Activated T-helper 2 cell treated with anti-CD3 and anti-CD28 coated beads, Interferon-gamma antibody, Interleukin-2, Interleukin-4, amounts not matched to agents 10 μg/mL and 5 μg/mL and 100 μg/mL, durations not matched to agents 14 hours and 24 hours and 36 hours (primary cell): ENCODE measurements at regions not wholly inside any gene's neighbourhood (a gene's known extent, or its start where the extent isn't known, plus 50 kb on each side); places are given as distances from the start of the nearest gene placed in this dataset.
"Not testable (repeated sequence)": the region's sequence is repeated elsewhere in the genome, so short reads cannot be mapped to it uniquely, and the experiment has no call there.

ENCODE experiments used
- DNase-seq: peaks from one replicate; pipeline ENCODE4 v3.0.0; 2021; ENCODE audit warnings: low spot score
- H3K27ac Mint-ChIP-seq: one replicate; pipeline ENCODE4 v1.8.0; 2021; ENCODE audit warnings: mixed read lengths
- H3K27me3 Mint-ChIP-seq: one replicate; pipeline ENCODE4 v1.8.0; 2021; ENCODE audit warnings: low read depth, mixed read lengths
- H3K36me3 Mint-ChIP-seq: one replicate; pipeline ENCODE4 v1.8.0; 2021; ENCODE audit warnings: low read depth, mixed read lengths
- H3K4me1 Mint-ChIP-seq: one replicate; pipeline ENCODE4 v1.8.0; 2021; ENCODE audit warnings: low read depth, mixed read lengths
- H3K4me3 Mint-ChIP-seq: one replicate; pipeline ENCODE4 v1.8.0; 2021; ENCODE audit warnings: low read depth, mild to moderate bottlenecking, moderate library complexity, mixed read lengths
- H3K9me3 Mint-ChIP-seq: one replicate; pipeline ENCODE4 v1.8.0; 2021; ENCODE audit warnings: mixed read lengths
- intact Hi-C: fragments of 100-400 bp; cut with micrococcal nuclease; formaldehyde crosslinking; loops from one replicate; pipeline ENCODE4 v1.15.1; 2023

DNA sequence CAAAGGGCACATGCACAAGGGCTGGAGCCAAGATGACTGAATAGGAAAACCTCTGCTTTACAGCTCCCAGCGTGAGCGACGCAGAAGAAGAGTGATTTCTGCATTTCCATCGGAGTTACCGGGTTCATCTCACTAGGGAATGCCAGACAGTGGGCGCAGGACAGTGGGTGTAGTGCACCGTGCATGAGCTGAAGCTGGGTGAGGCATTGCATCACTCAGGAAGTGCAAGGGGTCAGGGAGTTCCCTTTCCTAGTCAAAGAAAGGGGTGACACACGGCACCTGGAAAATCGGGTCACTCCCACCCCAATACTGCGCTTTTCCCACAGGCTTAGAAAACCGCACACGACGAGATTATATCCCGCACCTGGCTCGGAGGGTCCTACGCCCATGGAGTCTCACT, 64.5 kb upstream of the HTR1E start:
- H3K36me3 Mint-ChIP-seq, H3K27ac Mint-ChIP-seq, H3K27me3 Mint-ChIP-seq, intact Hi-C loops, H3K4me3 Mint-ChIP-seq, H3K4me1 Mint-ChIP-seq, DNase-seq: not testable (repeated sequence)
- H3K9me3 Mint-ChIP-seq, result peaks cover 50% of the 10 kb centered on the region

GRCh38 chr6:86871681-86872080, 65.6 kb upstream of the HTR1E start:
- intact Hi-C loops, result no loop called here
- Mint-ChIP-seq H3K9me3 (peaks cover 50% of the 10 kb centered on the region), H3K4me1 (no peaks in the 10 kb centered on the region), H3K27me3 (no peaks in the 10 kb centered on the region), H3K27ac (no peak overlapping the region), H3K4me3 (no peak overlapping the region), H3K36me3 (no peaks in the 10 kb centered on the region)
- no peak for DNase-seq

GRCh38 chr6:86869500-86869899, 67.8 kb upstream of the HTR1E start:
- Mint-ChIP-seq H3K27ac (no peak overlapping the region), H3K4me1 (no peaks in the 10 kb centered on the region), H3K27me3 (no peaks in the 10 kb centered on the region), H3K36me3 (no peaks in the 10 kb centered on the region), H3K4me3 (no peak overlapping the region), H3K9me3 (peaks cover 46% of the 10 kb centered on the region)
- intact Hi-C loops, result no loop called here
- DNase-seq, result no peak

- no peak overlapping the region for H3K4me3 Mint-ChIP-seq
- no peak overlapping the region for H3K27ac Mint-ChIP-seq
- intact Hi-C loops, result no loop called here
- H3K36me3 Mint-ChIP-seq, result no peaks in the 10 kb centered on the region
- no peak for DNase-seq
- no peaks in the 10 kb centered on the region for H3K27me3 Mint-ChIP-seq
- H3K9me3 Mint-ChIP-seq, result no peaks in the 10 kb centered on the region
- no peaks in the 10 kb centered on the region for H3K4me1 Mint-ChIP-seq
Observed at GRCh38 chr6:86859513-86859912, 77.8 kb upstream of the HTR1E start.

- Mint-ChIP-seq H3K9me3 (no peaks in the 10 kb centered on the region), H3K27ac (no peak overlapping the region), H3K4me1 (no peaks in the 10 kb centered on the region), H3K27me3 (no peaks in the 10 kb centered on the region), H3K4me3 (no peak overlapping the region), H3K36me3 (no peaks in the 10 kb centered on the region)
- no peak for DNase-seq
- intact Hi-C loops, result no loop called here
Observed at GRCh38 chr6:86858970-86859369, 78.4 kb upstream of the HTR1E start.

DNA sequence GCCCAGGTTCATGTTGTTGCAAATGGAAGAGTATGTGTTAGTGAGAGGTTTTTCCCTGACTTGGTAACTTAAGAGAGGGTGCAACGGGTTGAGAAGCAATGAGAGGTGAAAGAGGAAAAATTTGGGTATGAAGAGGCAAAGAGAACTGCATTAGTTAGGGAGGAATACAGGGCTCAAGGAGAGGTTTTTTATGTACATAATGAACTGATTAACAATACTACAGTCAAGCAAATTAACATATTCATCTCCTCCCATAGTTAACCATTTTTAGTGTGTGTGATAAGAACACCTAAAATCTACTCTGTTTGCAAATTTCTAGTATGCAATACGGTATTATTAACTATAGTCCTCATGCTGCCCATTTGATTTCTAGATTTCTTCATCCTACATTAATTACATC, 79.5 kb upstream of the HTR1E start:
- Mint-ChIP-seq H3K4me1 (no peaks in the 10 kb centered on the region), H3K27ac (no peak overlapping the region), H3K9me3 (no peaks in the 10 kb centered on the region), H3K27me3 (no peaks in the 10 kb centered on the region), H3K36me3 (no peaks in the 10 kb centered on the region), H3K4me3 (no peak overlapping the region)
- intact Hi-C loops, result no loop called here
- no peak for DNase-seq

DNA sequence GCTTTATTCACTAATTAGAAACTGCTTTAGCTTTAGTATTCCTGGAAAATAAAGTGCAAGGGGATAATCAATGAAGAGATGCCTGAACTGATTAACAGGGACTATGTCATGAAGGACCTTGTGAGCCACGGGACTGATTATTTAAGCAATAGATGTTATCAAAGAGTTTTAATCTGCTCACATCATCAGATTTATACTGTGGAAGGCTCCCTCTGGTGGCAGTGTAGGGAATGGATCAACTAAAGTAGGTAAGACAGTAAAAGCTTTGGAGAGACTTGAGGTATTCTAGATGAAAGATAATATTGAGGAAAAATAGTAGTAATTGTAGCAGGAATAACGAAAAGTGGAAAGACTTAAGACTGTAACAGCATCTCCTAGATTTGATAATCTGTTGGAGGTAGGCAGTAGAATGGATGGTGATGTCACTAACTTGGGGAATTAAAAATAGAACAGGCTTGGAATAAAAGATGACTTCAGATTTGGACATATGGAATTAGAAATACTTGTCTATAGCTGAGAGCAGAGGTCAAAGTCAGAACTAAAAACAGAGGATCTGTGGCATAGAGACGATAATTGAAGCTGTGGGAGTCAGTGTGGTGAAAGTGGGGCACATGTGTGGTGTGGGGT, 80.3 kb upstream of the HTR1E start:
- no peaks in the 10 kb centered on the region for H3K9me3 Mint-ChIP-seq
- H3K4me1 Mint-ChIP-seq, result no peaks in the 10 kb centered on the region
- intact Hi-C loops, result no loop called here
- H3K27me3 Mint-ChIP-seq, result no peaks in the 10 kb centered on the region
- no peak for DNase-seq
- no peak overlapping the region for H3K4me3 Mint-ChIP-seq
- no peak overlapping the region for H3K27ac Mint-ChIP-seq
- H3K36me3 Mint-ChIP-seq, result no peaks in the 10 kb centered on the region

GRCh38 chr6:86856379-86856778, 80.9 kb upstream of the HTR1E start:
- H3K4me3 Mint-ChIP-seq, result no peak overlapping the region

DNA sequence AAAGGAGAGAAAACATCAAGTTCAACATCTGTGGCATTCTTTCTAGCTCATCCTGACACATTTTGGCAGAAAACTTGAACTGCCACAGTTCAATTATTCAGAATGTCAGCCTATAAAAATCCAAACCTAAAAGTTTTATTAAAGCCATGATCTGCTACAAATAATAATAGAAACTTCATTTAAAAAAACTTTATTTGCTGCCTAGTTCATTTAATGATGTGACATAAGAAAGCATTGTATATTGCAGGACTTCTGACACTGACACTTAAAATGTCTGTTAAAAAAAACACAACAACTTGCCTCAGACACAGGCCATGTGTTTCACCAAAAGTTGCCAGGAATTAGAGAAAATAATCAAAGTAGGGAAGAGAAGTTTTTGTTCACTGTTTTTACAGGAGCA, 88.3 kb upstream of the HTR1E start:
- intact Hi-C loops, result no loop called here

More at GRCh38 chr6:86856379-86856778, 80.9 kb upstream of the HTR1E start:
- intact Hi-C loops, result no loop called here
- no peak for DNase-seq
- H3K36me3 Mint-ChIP-seq, result no peaks in the 10 kb centered on the region
- no peaks in the 10 kb centered on the region for H3K9me3 Mint-ChIP-seq
- H3K4me1 Mint-ChIP-seq, result no peaks in the 10 kb centered on the region
- no peak overlapping the region for H3K27ac Mint-ChIP-seq
- no peaks in the 10 kb centered on the region for H3K27me3 Mint-ChIP-seq

GRCh38 chr6:86832686-86833085, 104.6 kb upstream of the HTR1E start:
- no peak overlapping the region for H3K4me3 Mint-ChIP-seq
- H3K4me1 Mint-ChIP-seq, result no peaks in the 10 kb centered on the region
- no peak for DNase-seq
- H3K36me3 Mint-ChIP-seq, result no peaks in the 10 kb centered on the region
- H3K27ac Mint-ChIP-seq, result no peak overlapping the region
- intact Hi-C loops, result no loop called here
- no peaks in the 10 kb centered on the region for H3K27me3 Mint-ChIP-seq
- no peaks in the 10 kb centered on the region for H3K9me3 Mint-ChIP-seq

More for the DNA sequence above, 88.3 kb upstream of the HTR1E start:
- Mint-ChIP-seq H3K27me3 (no peaks in the 10 kb centered on the region), H3K4me1 (no peaks in the 10 kb centered on the region), H3K36me3 (no peaks in the 10 kb centered on the region), H3K4me3 (no peak overlapping the region), H3K27ac (no peak overlapping the region), H3K9me3 (peaks cover 5% of the 10 kb centered on the region)
- no peak for DNase-seq

DNA sequence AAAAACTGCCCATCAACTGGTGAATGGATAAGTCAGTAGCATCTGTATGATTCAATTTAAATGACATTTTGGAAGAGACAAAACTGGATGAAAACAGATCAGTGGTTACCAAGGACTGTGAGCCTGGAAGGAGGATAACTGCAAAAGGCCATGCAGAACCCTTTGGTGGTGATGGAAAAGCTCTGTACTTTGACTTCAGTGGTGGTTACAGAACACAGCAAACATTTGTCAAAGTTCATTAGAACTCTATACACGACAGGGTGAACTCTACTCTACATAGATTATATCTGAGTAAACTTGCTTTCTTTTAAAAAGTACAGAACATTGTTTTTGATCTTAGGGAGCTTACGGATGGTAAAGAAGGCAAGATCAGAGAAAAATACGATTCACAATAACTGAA, 111.9 kb upstream of the HTR1E start:
- H3K27ac Mint-ChIP-seq, result no peak overlapping the region
- H3K27me3 Mint-ChIP-seq, result no peaks in the 10 kb centered on the region
- H3K4me3 Mint-ChIP-seq, result no peak overlapping the region
- no peak for DNase-seq
- H3K9me3 Mint-ChIP-seq, result no peaks in the 10 kb centered on the region
- H3K36me3 Mint-ChIP-seq, result no peaks in the 10 kb centered on the region
- intact Hi-C loops, result no loop called here
- no peaks in the 10 kb centered on the region for H3K4me1 Mint-ChIP-seq

DNA sequence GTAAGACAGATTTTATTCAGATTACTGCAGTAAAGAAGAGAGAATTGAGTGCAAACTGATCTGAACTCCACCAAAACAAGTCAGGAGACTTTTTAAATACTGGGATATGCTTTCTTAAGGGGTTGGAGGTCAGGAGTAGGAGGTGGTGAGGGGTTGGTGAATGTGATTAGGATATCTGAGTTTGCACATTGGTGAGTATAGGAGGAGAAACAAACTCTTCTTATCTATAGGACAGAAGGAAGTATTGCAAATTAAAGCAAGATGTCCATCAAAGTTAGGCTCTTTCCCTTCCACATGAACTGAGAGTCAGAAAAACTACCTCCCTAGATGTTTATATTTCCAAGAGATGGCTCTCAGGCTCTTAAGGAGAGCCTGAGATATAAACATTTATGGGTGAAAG, 114.6 kb upstream of the HTR1E start:
- no peaks in the 10 kb centered on the region for H3K36me3 Mint-ChIP-seq
- no peak for DNase-seq
- H3K4me3 Mint-ChIP-seq, result no peak overlapping the region
- no peaks in the 10 kb centered on the region for H3K27me3 Mint-ChIP-seq
- no peaks in the 10 kb centered on the region for H3K4me1 Mint-ChIP-seq
- no peaks in the 10 kb centered on the region for H3K9me3 Mint-ChIP-seq
- intact Hi-C loops, result no loop called here
- H3K27ac Mint-ChIP-seq, result no peak overlapping the region

GRCh38 chr6:86820750-86821149, 116.6 kb upstream of the HTR1E start:
- no peak for DNase-seq
- no peak overlapping the region for H3K4me3 Mint-ChIP-seq
- no peaks in the 10 kb centered on the region for H3K27me3 Mint-ChIP-seq
- H3K9me3 Mint-ChIP-seq, result peaks cover 12% of the 10 kb centered on the region
- H3K36me3 Mint-ChIP-seq, result no peaks in the 10 kb centered on the region
- no peak overlapping the region for H3K27ac Mint-ChIP-seq
- no peaks in the 10 kb centered on the region for H3K4me1 Mint-ChIP-seq
- intact Hi-C loops, result no loop called here

- DNase-seq, result no peak
- intact Hi-C loops, result no loop called here
- no peaks in the 10 kb centered on the region for H3K9me3 Mint-ChIP-seq
- no peaks in the 10 kb centered on the region for H3K27me3 Mint-ChIP-seq
- H3K27ac Mint-ChIP-seq, result no peak overlapping the region
- no peaks in the 10 kb centered on the region for H3K36me3 Mint-ChIP-seq
- no peak overlapping the region for H3K4me3 Mint-ChIP-seq
- H3K4me1 Mint-ChIP-seq, result no peaks in the 10 kb centered on the region
Observed at GRCh38 chr6:86793649-86794048, 143.7 kb upstream of the HTR1E start.
